Neutrophil (primary cell): ENCODE measurements at regions not wholly inside any gene's neighbourhood (a gene's known extent, or its start where the extent isn't known, plus 50 kb on each side); places are given as distances from the start of the nearest gene placed in this dataset.

ENCODE experiments used
- H3K27ac ChIP-seq: fragments of 200-600 bp; sonication (generic); 2 replicates; pipeline ENCODE4 v1.5.1; 2016; ENCODE audit warnings: mild to moderate bottlenecking, moderate library complexity
- H3K27me3 ChIP-seq: fragments of 200-600 bp; sonication (generic); 2 replicates; pipeline ENCODE4 v1.6.0; 2016; ENCODE audit warnings: mild to moderate bottlenecking
- H3K36me3 ChIP-seq: fragments of 200-600 bp; sonication (generic); 2 replicates; pipeline ENCODE4 v1.5.1; 2017
- H3K4me1 ChIP-seq, 2 experiments: fragments of 200-600 bp in 1 of 2; sonication (generic) in 1 of 2; 1 replicate in 1 of 2; 2 replicates in 1 of 2; pipeline versions ENCODE4 v1.5.1 to v1.6.1; 2013 to 2016; ENCODE audit warnings: low read depth in 1 of 2, low read length in 1 of 2, mild to moderate bottlenecking in 1 of 2, moderate library complexity in 1 of 2; ENCODE audit not compliant: control insufficient read depth in 1 of 2, insufficient read depth in 1 of 2
- H3K4me3 ChIP-seq, 2 experiments: fragments of 200-600 bp in 1 of 2; sonication (generic) in 1 of 2; 1 replicate in 1 of 2; 2 replicates in 1 of 2; pipeline ENCODE4 v1.5.1; 2013 to 2016; ENCODE audit warnings: low read depth in 1 of 2, low read length in 1 of 2, mild to moderate bottlenecking in 1 of 2, moderate library complexity in 1 of 2
- H3K9me3 ChIP-seq: fragments of 200-600 bp; sonication (generic); 2 replicates; pipeline ENCODE4 v1.5.1; 2016
- TF ChIP-seq, protein P1 (sequence below): fragments of 200-600 bp; sonication (generic); IDR thresholded peaks from 2 replicates; pipeline ENCODE4 v1.5.1; 2016; ENCODE audit warnings: antibody characterized with exemption

DNA sequence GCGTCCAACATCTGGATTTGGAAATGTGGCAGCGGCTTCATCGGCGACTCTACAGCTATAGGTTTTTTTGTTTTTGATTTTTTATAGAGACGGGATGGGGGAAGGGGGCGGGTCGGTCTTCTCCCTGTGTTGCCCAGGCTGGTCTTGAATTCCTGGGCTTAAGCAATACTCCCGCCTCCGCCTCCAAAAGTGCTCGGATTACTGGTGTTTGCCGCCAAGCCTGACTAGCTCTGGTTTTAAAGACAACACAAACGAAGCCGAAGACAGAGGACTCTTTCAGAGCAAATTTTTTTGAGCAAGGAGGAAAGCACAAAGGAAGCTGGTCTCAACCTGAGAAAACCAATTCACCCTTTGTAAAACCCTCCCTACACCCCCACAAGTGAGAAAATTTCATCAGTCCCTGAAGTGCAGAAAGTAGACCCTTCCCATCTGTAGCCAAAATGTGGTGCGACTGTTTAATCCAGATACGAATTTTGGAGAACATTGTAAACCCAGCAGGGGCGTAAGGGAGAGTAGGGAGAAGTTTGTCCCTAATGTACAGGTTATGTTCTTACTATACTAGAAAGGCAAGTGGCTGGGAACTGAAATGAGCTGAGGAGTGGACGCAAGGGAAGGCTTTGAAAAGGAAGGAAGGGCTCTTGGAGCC, 185.9 kb downstream of the TRIM27 start:
- TF ChIP-seq, protein P1, sequence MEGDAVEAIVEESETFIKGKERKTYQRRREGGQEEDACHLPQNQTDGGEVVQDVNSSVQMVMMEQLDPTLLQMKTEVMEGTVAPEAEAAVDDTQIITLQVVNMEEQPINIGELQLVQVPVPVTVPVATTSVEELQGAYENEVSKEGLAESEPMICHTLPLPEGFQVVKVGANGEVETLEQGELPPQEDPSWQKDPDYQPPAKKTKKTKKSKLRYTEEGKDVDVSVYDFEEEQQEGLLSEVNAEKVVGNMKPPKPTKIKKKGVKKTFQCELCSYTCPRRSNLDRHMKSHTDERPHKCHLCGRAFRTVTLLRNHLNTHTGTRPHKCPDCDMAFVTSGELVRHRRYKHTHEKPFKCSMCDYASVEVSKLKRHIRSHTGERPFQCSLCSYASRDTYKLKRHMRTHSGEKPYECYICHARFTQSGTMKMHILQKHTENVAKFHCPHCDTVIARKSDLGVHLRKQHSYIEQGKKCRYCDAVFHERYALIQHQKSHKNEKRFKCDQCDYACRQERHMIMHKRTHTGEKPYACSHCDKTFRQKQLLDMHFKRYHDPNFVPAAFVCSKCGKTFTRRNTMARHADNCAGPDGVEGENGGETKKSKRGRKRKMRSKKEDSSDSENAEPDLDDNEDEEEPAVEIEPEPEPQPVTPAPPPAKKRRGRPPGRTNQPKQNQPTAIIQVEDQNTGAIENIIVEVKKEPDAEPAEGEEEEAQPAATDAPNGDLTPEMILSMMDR = no peak
- no peak overlapping the region for H3K27ac ChIP-seq
- peaks cover 100% of the 10 kb centered on the region for H3K27me3 ChIP-seq
- no peaks in the 10 kb centered on the region for H3K4me1 ChIP-seq
- H3K9me3 ChIP-seq = peaks cover 5% of the 10 kb centered on the region
- H3K36me3 ChIP-seq = no peaks in the 10 kb centered on the region
- no peak overlapping the region for H3K4me3 ChIP-seq

GRCh38 chr6:28738396-28738765, 185.4 kb downstream of the TRIM27 start:
- Histone ChIP-seq H3K27ac (no peak overlapping the region), H3K9me3 (peaks cover 5% of the 10 kb centered on the region), H3K27me3 (peaks cover 100% of the 10 kb centered on the region), H3K4me1 (no peaks in the 10 kb centered on the region), H3K4me3 (no peak overlapping the region), H3K36me3 (no peaks in the 10 kb centered on the region)
- TF ChIP-seq, protein P1 = no peak

DNA sequence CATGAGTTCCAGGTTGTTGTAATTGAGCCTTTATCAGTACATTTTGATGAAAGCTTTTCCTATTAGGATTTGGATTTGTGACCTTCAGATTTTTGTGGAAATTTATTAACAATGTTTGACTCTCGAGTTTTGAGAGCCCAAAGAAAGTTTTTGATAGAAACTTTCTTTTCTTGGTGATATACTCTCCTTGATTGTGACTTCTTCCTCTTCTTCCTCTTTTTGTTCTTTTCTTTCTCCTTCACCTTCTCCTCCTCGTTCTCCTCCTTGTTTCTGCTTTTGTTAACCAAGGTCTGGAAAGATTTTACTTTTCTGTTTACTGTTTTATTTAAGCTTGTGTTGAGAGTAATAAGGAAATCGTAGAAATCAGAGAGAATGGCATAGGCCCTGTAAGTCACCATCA, 182.4 kb downstream of the TRIM27 start:
- Histone ChIP-seq H3K36me3 (no peaks in the 10 kb centered on the region), H3K4me1 (no peaks in the 10 kb centered on the region), H3K9me3 (peaks cover 5% of the 10 kb centered on the region), H3K27ac (no peak overlapping the region), H3K27me3 (peaks cover 98% of the 10 kb centered on the region), H3K4me3 (no peak overlapping the region)
- TF ChIP-seq, protein P1 = no peak

DNA sequence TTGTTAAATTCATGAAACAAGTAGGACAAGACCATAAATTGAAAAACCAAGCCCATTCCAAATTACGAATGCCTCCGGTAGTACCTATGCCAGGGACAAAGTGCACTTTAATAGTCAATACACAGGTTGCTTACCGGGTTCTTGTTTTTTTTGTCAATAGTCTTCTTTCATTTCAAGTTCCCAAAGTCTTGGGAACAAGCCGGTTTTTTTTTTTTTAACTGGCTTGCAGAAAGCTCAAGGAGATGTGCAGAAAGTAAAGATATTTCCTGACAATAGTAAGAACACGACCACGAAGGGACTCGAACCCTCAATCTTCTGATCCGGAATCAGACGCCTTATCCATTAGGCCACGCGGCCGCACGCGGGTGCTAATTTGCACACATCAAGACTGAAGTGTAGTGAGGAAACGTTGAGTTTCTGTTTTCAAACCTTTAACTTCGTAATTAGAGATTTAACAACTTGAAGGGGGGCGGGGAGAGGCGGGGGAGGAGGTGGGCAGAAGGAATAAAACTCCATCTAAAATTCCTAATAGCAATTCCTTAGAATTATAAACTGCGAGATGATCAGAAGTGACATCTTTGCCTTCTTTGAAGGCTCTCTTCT, 181.0 kb downstream of the TRIM27 start:
- Histone ChIP-seq H3K36me3 (no peaks in the 10 kb centered on the region), H3K9me3 (peaks cover 4% of the 10 kb centered on the region), H3K27ac (no peak overlapping the region), H3K4me3 (no peak overlapping the region), H3K4me1 (no peaks in the 10 kb centered on the region), H3K27me3 (peaks cover 97% of the 10 kb centered on the region)
- TF ChIP-seq, protein P1 = no peak

DNA sequence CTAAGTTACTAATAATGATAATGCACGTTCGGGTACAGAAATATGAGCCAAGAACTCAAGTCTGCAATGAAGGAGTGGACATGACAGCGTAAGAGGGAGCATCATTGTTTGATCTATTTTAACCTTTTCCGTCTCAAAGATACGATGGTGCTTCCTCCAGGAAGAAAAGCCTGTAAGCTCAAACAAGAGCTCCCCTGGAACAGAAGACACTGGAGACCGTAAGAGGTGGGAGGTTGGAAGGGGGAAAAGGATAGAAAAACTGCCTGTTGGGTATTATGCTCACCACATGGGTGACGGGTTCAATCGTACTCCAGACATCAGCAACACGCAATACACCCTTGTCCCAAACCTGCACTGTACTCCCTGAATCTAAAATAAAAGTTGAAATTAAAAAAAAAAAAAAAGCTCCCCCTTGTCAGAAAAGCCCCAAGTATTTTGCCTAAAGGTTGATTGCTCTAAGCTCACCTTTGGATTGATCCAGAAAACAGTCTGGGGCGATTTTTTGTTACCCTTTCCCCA, 180.5 kb downstream of the TRIM27 start:
- Histone ChIP-seq H3K4me1 (no peaks in the 10 kb centered on the region), H3K27ac (no peak overlapping the region), H3K4me3 (no peak overlapping the region), H3K36me3 (no peaks in the 10 kb centered on the region), H3K9me3 (no peaks in the 10 kb centered on the region), H3K27me3 (peaks cover 97% of the 10 kb centered on the region)
- TF ChIP-seq, protein P1 = no peak
